ENCODE measurements at regions not wholly inside any gene's neighbourhood (a gene's known extent, or its start where the extent isn't known, plus 50 kb on each side); places are given as distances from the start of the nearest gene placed in this dataset.
"Not testable (repeated sequence)": the region's sequence is repeated elsewhere in the genome, so short reads cannot be mapped to it uniquely, and the experiment has no call there.

DNA sequence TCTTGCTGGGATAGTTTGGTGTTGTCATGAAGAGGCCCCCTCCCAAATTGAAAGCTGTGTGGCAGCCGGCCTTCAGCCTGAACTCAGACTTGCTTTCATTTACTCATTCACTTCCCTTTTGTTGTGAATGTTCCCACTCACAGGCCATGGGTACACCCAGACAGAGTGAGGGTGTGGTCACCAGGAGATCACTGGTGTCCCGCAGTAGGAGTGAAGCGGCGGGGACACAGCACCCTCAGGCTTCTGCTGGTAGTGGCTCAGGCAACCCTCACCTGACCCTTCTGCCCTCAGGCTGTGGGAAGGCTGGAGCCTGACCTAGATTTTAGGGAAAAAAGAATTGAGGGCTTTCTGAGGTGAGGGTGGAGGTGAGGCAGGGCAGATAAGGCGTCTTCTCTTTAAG, 244.4 kb downstream of the SOX2 start:
- FAIRE-seq = no peak
- DNase-seq (ENCODE audit: extremely low spot score, insufficient read length, low read depth) = no peak

DNA sequence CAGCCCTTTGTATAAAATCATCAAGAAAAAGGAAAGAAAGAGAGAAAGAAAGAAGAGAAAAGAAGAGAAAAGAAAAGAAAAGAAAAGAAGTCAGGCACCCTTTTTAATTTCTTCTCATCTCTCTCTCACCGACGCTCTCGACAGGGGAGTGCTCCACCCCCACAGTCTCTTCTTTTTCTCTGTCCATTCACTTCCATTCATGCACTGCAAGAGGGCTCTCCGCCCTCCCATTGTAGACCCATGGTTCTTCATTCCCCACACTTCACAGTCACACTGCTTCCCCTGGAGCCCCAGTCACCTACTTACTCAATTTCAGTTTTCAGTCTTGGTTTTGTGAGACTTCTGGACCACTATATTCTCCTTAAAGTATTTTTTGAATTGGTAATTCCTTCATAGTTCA, 254.7 kb downstream of the SOX2 start:
- no peak for DNase-seq (ENCODE audit: extremely low spot score, insufficient read length, low read depth)
- FAIRE-seq = no peak

- no peak for FAIRE-seq
These were observed 258.2 kb downstream of the SOX2 start for GRCh38 chr3:181969925-181970324.

DNA sequence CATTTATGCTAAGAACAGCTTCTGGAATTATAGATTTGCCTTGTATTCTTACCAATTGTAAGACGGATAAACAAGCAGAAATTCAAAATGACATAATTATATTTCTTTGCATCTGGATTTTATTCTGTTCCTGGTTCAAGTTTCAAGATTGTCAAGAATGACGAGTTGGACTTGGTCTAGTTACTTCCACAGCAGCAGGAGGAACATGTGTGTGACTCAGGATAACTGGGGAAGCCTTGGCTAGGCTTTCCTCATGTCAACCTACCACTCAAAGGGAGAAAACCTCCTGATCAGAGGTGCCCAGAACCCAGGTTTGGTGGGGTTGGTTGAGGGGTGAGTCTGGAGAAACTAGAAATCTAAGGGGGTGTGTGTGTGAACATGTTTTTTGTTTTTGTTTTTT, 259.7 kb downstream of the SOX2 start:
- no peak for DNase-seq (ENCODE audit: extremely low spot score, insufficient read length, low read depth)
- FAIRE-seq = no peak

More at GRCh38 chr3:181969925-181970324, 258.2 kb downstream of the SOX2 start:
- no peak for DNase-seq (ENCODE audit: extremely low spot score, insufficient read length, low read depth)

DNA sequence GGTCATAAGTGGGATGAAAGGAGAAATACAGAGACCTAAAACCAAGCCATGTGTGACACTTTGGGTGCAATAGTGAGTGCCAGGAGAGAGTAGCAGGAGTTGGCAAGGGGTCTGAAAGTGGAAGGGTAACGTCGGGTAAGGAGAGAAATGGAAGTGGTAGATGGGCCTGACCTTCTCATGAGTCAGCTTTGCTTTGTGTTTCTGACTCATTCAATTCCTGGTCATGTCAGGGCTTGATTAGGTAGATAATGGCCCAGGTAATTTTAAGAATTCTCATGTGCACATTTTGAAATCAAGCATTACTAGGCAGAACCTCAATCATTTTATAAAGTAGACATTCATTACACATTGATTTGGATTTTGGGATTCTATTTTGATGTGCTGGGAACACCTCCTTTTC, 262.5 kb downstream of the SOX2 start:
- no peak for DNase-seq (ENCODE audit: extremely low spot score, insufficient read length, low read depth)
- FAIRE-seq = no peak

DNA sequence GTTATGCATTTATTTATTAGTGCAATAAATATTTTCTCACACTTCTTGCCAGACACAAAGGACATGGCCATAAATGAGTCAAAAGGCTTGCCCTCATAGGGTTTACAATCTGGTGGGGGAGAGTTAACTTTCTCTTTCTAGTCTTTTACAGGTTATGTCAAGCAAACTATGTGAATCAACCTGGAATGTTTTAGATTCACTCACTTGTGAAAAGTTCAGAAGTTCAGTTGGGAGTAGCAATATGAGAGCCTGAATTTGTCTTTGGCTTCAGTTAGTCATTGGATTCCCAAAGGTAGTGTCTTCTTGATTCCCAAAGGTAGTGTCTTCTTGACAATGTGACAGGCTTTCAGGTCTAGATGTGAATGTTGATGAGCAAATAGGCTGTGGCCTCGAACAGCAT, 264.8 kb downstream of the SOX2 start:
- FAIRE-seq = no peak
- no peak for DNase-seq (ENCODE audit: extremely low spot score, insufficient read length, low read depth)

DNA sequence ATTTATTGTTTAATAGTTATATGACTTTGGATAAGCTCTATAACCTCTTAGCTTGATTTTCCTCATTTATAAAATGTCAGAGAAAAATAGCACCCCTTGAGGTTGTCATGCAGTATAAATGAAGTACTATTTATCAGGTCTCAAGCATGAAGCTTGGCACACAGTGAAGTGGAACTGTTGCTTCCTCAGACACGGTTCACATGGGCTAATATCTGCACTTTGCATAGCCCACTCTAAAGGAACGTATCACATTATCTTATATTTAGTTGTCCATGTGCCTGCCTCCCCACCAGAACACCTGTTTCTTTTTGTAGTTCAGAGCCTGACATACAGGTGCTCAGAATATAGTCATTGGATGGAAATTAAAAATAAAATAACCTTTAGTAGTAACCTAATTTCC, 273.7 kb downstream of the SOX2 start:
- DNase-seq (ENCODE audit: extremely low spot score, insufficient read length, low read depth) = no peak
- no peak for FAIRE-seq

GRCh38 chr3:181987736-181988135, 276.0 kb downstream of the SOX2 start:
- DNase-seq (ENCODE audit: extremely low spot score, insufficient read length, low read depth) = no peak
- no peak for FAIRE-seq

GRCh38 chr3:181998828-181999227, 287.1 kb downstream of the SOX2 start:
- FAIRE-seq (no peak), DNase-seq (ENCODE audit: extremely low spot score, insufficient read length, low read depth) (no peak)

DNA sequence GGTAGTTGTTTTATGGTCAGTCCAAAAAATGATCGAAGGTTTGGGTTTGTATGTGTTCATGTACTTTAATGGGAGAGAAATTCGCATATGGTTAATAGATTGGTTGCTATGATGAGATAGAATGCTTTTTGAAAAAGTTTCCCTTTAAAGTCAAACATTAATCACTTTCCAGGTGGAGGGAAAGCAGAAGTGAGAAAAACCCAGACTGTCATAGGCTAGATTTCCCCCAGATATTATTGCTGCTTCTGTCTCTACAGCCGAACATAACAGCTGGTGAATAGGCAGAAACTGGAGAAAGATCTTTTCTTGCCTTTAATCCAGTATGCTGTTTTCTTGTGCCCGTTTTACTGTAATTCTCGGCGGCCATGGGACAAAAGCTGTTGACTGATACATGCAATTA, 287.6 kb downstream of the SOX2 start:
- DNase-seq (ENCODE audit: extremely low spot score, insufficient read length, low read depth) = no peak
- peak; percentile 56 for FAIRE-seq

- DNase-seq (ENCODE audit: extremely low spot score, insufficient read length, low read depth) = no peak
- no peak for FAIRE-seq
These were observed 288.7 kb downstream of the SOX2 start for GRCh38 chr3:182000447-182000846.

- DNase-seq (ENCODE audit: extremely low spot score, insufficient read length, low read depth) = no peak
- no peak for FAIRE-seq
These were observed 293.5 kb downstream of the SOX2 start for GRCh38 chr3:182005219-182005618.

DNA sequence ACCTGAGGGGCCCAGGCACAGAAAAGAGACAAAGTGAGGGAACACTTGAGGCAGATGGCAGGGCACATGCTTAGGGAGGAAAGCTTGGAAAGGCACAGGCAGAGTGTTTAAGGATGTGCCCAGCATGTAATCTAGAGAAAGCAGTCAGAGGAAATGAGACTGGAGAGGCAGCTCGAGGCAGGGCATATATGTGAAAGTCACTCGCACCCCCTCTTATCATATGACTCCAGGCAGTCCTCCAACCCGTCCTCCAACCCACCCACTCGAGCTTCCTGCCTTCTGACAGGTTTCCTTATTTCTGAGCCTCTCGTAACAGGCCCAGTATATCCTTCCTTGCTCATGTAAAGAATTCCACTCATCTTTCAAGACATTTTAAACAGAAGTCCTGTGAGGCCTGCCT, 294.0 kb downstream of the SOX2 start:
- DNase-seq (ENCODE audit: extremely low spot score, insufficient read length, low read depth) (no peak), FAIRE-seq (no peak)

DNA sequence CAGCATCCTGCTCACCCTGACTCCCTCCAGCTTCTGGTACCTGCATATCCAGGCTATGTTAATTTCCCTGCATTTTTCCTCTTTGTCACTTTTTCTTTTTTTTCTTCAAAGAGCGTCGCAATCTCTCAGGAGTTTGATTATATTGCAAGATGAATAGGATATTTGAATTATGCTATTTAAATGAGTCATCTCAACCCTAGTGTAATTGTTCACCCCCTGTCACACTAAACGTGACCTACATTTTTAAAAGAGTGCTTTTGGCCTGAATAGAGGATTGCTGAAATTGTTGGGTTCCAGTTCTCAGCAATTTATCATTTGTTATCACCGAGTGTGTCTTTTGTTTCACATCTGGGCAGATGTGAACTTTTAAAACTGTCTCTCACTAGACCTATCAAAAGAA, 294.7 kb downstream of the SOX2 start:
- DNase-seq (ENCODE audit: extremely low spot score, insufficient read length, low read depth) = no peak
- FAIRE-seq = no peak

- DNase-seq (ENCODE audit: extremely low spot score, insufficient read length, low read depth) (no peak), FAIRE-seq (no peak)
These were observed 295.7 kb downstream of the SOX2 start for GRCh38 chr3:182007441-182007840.

- DNase-seq (ENCODE audit: extremely low spot score, insufficient read length, low read depth) = no peak
These were observed 306.6 kb downstream of the SOX2 start for GRCh38 chr3:182018361-182018760.

GRCh38 chr3:182019926-182020325, 308.2 kb downstream of the SOX2 start:
- FAIRE-seq = no peak
- DNase-seq (ENCODE audit: extremely low spot score, insufficient read length, low read depth) = no peak

More at GRCh38 chr3:182018361-182018760, 306.6 kb downstream of the SOX2 start:
- FAIRE-seq = no peak

DNA sequence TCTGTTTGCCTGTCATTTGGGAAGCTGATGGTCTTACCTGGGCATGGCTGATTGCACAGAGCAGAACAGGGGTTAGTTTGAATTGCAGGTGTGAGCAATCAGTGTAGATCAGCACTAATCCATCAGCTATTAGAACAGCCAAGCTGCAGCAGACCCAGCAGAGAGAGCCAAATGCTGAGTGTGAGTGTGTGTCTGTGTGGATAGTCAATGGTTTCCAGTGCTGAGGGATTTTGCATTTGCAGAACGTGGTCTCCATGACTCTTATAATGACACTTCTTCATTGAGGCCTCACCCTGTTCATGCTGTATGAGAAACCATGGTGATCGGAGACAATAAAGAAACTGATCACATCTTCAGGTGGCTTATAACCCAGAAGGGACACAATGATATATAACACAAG, 312.1 kb downstream of the SOX2 start:
- FAIRE-seq (no peak), DNase-seq (ENCODE audit: extremely low spot score, insufficient read length, low read depth) (no peak)

GRCh38 chr3:182027366-182027765, 315.6 kb downstream of the SOX2 start:
- no peak for DNase-seq (ENCODE audit: extremely low spot score, insufficient read length, low read depth)
- no peak for FAIRE-seq

- no peak for FAIRE-seq
- DNase-seq (ENCODE audit: extremely low spot score, insufficient read length, low read depth) = no peak
These were observed 316.4 kb downstream of the SOX2 start for GRCh38 chr3:182028081-182028480.

- not testable (repeated sequence) for FAIRE-seq
These were observed 322.5 kb downstream of the SOX2 start for GRCh38 chr3:182034231-182034630.

GRCh38 chr3:182035324-182035723, 323.6 kb downstream of the SOX2 start:
- FAIRE-seq (no peak), DNase-seq (ENCODE audit: extremely low spot score, insufficient read length, low read depth) (no peak)

More at GRCh38 chr3:182034231-182034630, 322.5 kb downstream of the SOX2 start:
- not testable (repeated sequence) for DNase-seq (ENCODE audit: extremely low spot score, insufficient read length, low read depth)

DNA sequence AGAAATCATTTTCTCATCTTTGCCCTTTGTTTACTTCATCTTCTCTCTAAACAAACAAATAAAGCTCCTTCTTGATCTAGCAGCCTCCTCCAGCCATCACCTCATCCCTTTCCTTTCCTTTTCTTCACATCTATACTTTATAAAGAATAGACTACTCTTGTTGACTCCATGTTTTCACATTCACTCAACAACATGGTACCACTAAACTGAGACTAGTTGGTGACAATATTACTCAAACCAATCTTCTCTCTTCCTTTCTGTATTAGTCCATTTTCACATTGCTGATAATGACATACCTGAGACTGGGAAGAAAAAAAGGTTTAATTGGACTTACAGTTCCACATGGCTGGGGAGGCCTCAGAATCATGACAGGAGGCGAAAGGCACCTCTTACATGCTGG, 324.7 kb downstream of the SOX2 start:
- no peak for FAIRE-seq

More for the DNA sequence above, 324.7 kb downstream of the SOX2 start:
- no peak for DNase-seq (ENCODE audit: extremely low spot score, insufficient read length, low read depth)

All from GM18507 (cell line).